Activated T-helper 1 cell treated with anti-CD3 and anti-CD28 coated beads, Interleukin-12 subunit alpha, Interleukin-12 subunit beta, Interleukin-2, Interleukin-4 antibody, amounts not matched to agents 30 ng/mL and 10 ng/mL and 1 ng/mL, durations not matched to agents 14 hours and 24 hours and 36 hours (primary cell): ENCODE measurements at regions not wholly inside any gene's neighbourhood (a gene's known extent, or its start where the extent isn't known, plus 50 kb on each side); places are given as distances from the start of the nearest gene placed in this dataset.

ENCODE experiments used
- DNase-seq: peaks from one replicate; pipeline ENCODE4 v3.0.0; 2021; ENCODE audit warnings: low spot score
- H3K27ac Mint-ChIP-seq: one replicate; pipeline ENCODE4 v1.8.0; 2021; ENCODE audit warnings: mild to moderate bottlenecking, mixed read lengths
- H3K27me3 Mint-ChIP-seq: one replicate; pipeline ENCODE4 v1.8.0; 2022; ENCODE audit warnings: mild to moderate bottlenecking, moderate library complexity, mixed read lengths; ENCODE audit not compliant: insufficient read depth
- H3K36me3 Mint-ChIP-seq: one replicate; pipeline ENCODE4 v1.8.0; 2021; ENCODE audit warnings: low read depth, mixed read lengths
- H3K4me1 Mint-ChIP-seq: one replicate; pipeline ENCODE4 v1.8.0; 2021; ENCODE audit warnings: low read depth, mixed read lengths
- H3K4me3 Mint-ChIP-seq: one replicate; pipeline ENCODE4 v1.8.0; 2021; ENCODE audit warnings: mild to moderate bottlenecking, moderate library complexity, mixed read lengths
- H3K9me3 Mint-ChIP-seq: one replicate; pipeline ENCODE4 v1.8.0; 2021; ENCODE audit warnings: mixed read lengths
- intact Hi-C: fragments of 100-400 bp; cut with micrococcal nuclease; formaldehyde crosslinking; loops from one replicate; pipeline ENCODE4 v1.15.1; 2024

- Mint-ChIP-seq H3K27ac (no peak overlapping the region), H3K9me3 (no peaks in the 10 kb centered on the region)
- intact Hi-C loops = no loop called here
These were observed 878.7 kb upstream of the TENM3 start for GRCh38 chr4:181364504-181364903.

GRCh38 chr4:181365671-181366070, 877.5 kb upstream of the TENM3 start:
- Mint-ChIP-seq H3K36me3 (no peaks in the 10 kb centered on the region), H3K27me3 (no peaks in the 10 kb centered on the region), H3K4me3 (no peak overlapping the region), H3K27ac (no peak overlapping the region), H3K9me3 (no peaks in the 10 kb centered on the region), H3K4me1 (no peaks in the 10 kb centered on the region)
- intact Hi-C loops = no loop called here
- no peak for DNase-seq

More at GRCh38 chr4:181364504-181364903, 878.7 kb upstream of the TENM3 start:
- no peaks in the 10 kb centered on the region for H3K4me1 Mint-ChIP-seq
- no peaks in the 10 kb centered on the region for H3K27me3 Mint-ChIP-seq
- H3K4me3 Mint-ChIP-seq = no peak overlapping the region
- no peaks in the 10 kb centered on the region for H3K36me3 Mint-ChIP-seq
- no peak for DNase-seq

- Mint-ChIP-seq H3K4me1 (no peaks in the 10 kb centered on the region), H3K36me3 (no peaks in the 10 kb centered on the region), H3K4me3 (no peak overlapping the region), H3K27me3 (no peaks in the 10 kb centered on the region), H3K27ac (no peak overlapping the region), H3K9me3 (no peaks in the 10 kb centered on the region)
- intact Hi-C loops = no loop called here
- no peak for DNase-seq
These were observed 871.2 kb upstream of the TENM3 start for GRCh38 chr4:181372014-181372413.

- H3K4me1 Mint-ChIP-seq = no peaks in the 10 kb centered on the region
- H3K27me3 Mint-ChIP-seq = no peaks in the 10 kb centered on the region
- H3K9me3 Mint-ChIP-seq = no peaks in the 10 kb centered on the region
- no peaks in the 10 kb centered on the region for H3K36me3 Mint-ChIP-seq
- intact Hi-C loops = no loop called here
- H3K27ac Mint-ChIP-seq = no peak overlapping the region
- no peak for DNase-seq
- no peak overlapping the region for H3K4me3 Mint-ChIP-seq
These were observed 867.1 kb upstream of the TENM3 start for GRCh38 chr4:181376058-181376457.

- intact Hi-C loops = no loop called here
- Mint-ChIP-seq H3K4me3 (no peak overlapping the region), H3K27me3 (no peaks in the 10 kb centered on the region), H3K9me3 (no peaks in the 10 kb centered on the region), H3K36me3 (no peaks in the 10 kb centered on the region), H3K27ac (no peak overlapping the region), H3K4me1 (no peaks in the 10 kb centered on the region)
- DNase-seq = no peak
These were observed 855.1 kb upstream of the TENM3 start for GRCh38 chr4:181388061-181388460.

GRCh38 chr4:181416966-181417365, 826.2 kb upstream of the TENM3 start:
- Mint-ChIP-seq H3K27me3 (no peaks in the 10 kb centered on the region), H3K36me3 (no peaks in the 10 kb centered on the region), H3K4me3 (no peak overlapping the region), H3K27ac (no peak overlapping the region), H3K9me3 (peaks cover 7% of the 10 kb centered on the region), H3K4me1 (no peaks in the 10 kb centered on the region)
- intact Hi-C loops = no loop called here
- DNase-seq = no peak

GRCh38 chr4:181418496-181418895, 824.7 kb upstream of the TENM3 start:
- Mint-ChIP-seq H3K27ac (no peak overlapping the region), H3K27me3 (no peaks in the 10 kb centered on the region), H3K4me1 (no peaks in the 10 kb centered on the region), H3K36me3 (no peaks in the 10 kb centered on the region), H3K4me3 (no peak overlapping the region), H3K9me3 (peaks cover 13% of the 10 kb centered on the region)
- DNase-seq = no peak
- intact Hi-C loops = no loop called here

GRCh38 chr4:181420950-181421349, 822.3 kb upstream of the TENM3 start:
- Mint-ChIP-seq H3K9me3 (peaks cover 7% of the 10 kb centered on the region), H3K4me1 (no peaks in the 10 kb centered on the region), H3K27ac (no peak overlapping the region), H3K36me3 (no peaks in the 10 kb centered on the region), H3K4me3 (no peak overlapping the region), H3K27me3 (no peaks in the 10 kb centered on the region)
- DNase-seq = no peak
- intact Hi-C loops = loop anchor here (2.0 kb wide), 1 partner anchor 68 kb away; no protein-coding TSS in a partner anchor

GRCh38 chr4:181424362-181425016, 818.7 kb upstream of the TENM3 start:
- peaks cover 7% of the 10 kb centered on the region for H3K9me3 Mint-ChIP-seq
- H3K27ac Mint-ChIP-seq = no peak overlapping the region

GRCh38 chr4:181427076-181427475, 816.1 kb upstream of the TENM3 start:
- H3K36me3 Mint-ChIP-seq = no peaks in the 10 kb centered on the region
- H3K9me3 Mint-ChIP-seq = peaks cover 7% of the 10 kb centered on the region
- intact Hi-C loops = no loop called here
- no peaks in the 10 kb centered on the region for H3K27me3 Mint-ChIP-seq
- no peak overlapping the region for H3K4me3 Mint-ChIP-seq
- DNase-seq = no peak
- H3K27ac Mint-ChIP-seq = no peak overlapping the region
- H3K4me1 Mint-ChIP-seq = no peaks in the 10 kb centered on the region

More at GRCh38 chr4:181424362-181425016, 818.7 kb upstream of the TENM3 start:
- Mint-ChIP-seq H3K27me3 (no peaks in the 10 kb centered on the region), H3K4me1 (no peaks in the 10 kb centered on the region), H3K4me3 (no peak overlapping the region), H3K36me3 (no peaks in the 10 kb centered on the region)
- DNase-seq = no peak
- intact Hi-C loops = no loop called here

GRCh38 chr4:181431006-181431405, 812.2 kb upstream of the TENM3 start:
- no peaks in the 10 kb centered on the region for H3K4me1 Mint-ChIP-seq
- no peak overlapping the region for H3K27ac Mint-ChIP-seq
- H3K9me3 Mint-ChIP-seq = no peaks in the 10 kb centered on the region
- DNase-seq = no peak
- no peaks in the 10 kb centered on the region for H3K27me3 Mint-ChIP-seq
- intact Hi-C loops = no loop called here
- no peak overlapping the region for H3K4me3 Mint-ChIP-seq
- no peaks in the 10 kb centered on the region for H3K36me3 Mint-ChIP-seq

GRCh38 chr4:181431661-181432060, 811.5 kb upstream of the TENM3 start:
- H3K27ac Mint-ChIP-seq = no peak overlapping the region
- H3K4me1 Mint-ChIP-seq = no peaks in the 10 kb centered on the region
- H3K4me3 Mint-ChIP-seq = no peak overlapping the region
- intact Hi-C loops = no loop called here
- no peaks in the 10 kb centered on the region for H3K9me3 Mint-ChIP-seq
- no peaks in the 10 kb centered on the region for H3K36me3 Mint-ChIP-seq
- H3K27me3 Mint-ChIP-seq = no peaks in the 10 kb centered on the region
- no peak for DNase-seq

GRCh38 chr4:181432335-181432734, 810.9 kb upstream of the TENM3 start:
- H3K4me1 Mint-ChIP-seq = no peaks in the 10 kb centered on the region
- DNase-seq = no peak
- no peak overlapping the region for H3K27ac Mint-ChIP-seq
- peaks cover 2% of the 10 kb centered on the region for H3K9me3 Mint-ChIP-seq
- no peaks in the 10 kb centered on the region for H3K27me3 Mint-ChIP-seq
- intact Hi-C loops = no loop called here
- no peak overlapping the region for H3K4me3 Mint-ChIP-seq
- H3K36me3 Mint-ChIP-seq = no peaks in the 10 kb centered on the region

- intact Hi-C loops = no loop called here
- Mint-ChIP-seq H3K27ac (no peak overlapping the region), H3K9me3 (peaks cover 9% of the 10 kb centered on the region), H3K4me3 (no peak overlapping the region), H3K27me3 (no peaks in the 10 kb centered on the region), H3K4me1 (no peaks in the 10 kb centered on the region), H3K36me3 (no peaks in the 10 kb centered on the region)
- no peak for DNase-seq
These were observed 805.3 kb upstream of the TENM3 start for GRCh38 chr4:181437895-181438294.
